NCI-H82 (cell line): ENCODE measurements at regions not wholly inside any gene's neighbourhood (a gene's known extent, or its start where the extent isn't known, plus 50 kb on each side); places are given as distances from the start of the nearest gene placed in this dataset.
"Not testable (repeated sequence)": the region's sequence is repeated elsewhere in the genome, so short reads cannot be mapped to it uniquely, and the experiment has no call there.

Experiments used
- DNase-seq: peaks from one replicate; lab custom pipeline; 2025; lab: John Stamatoyannopoulos, UW

GRCh38 chr1:30250338-30250983 lies 472.9 kb downstream of the MATN1 start:
- DNase-seq, result no peak

- DNase-seq, result no peak
These were observed 473.7 kb downstream of the MATN1 start for GRCh38 chr1:30249446-30250337.

GRCh38 chr1:30248774-30249173 lies 474.6 kb downstream of the MATN1 start:
- no peak for DNase-seq

GRCh38 chr1:30248373-30248772 lies 475.0 kb downstream of the MATN1 start:
- no peak for DNase-seq

GRCh38 chr1:30244801-30245200 lies 478.6 kb downstream of the MATN1 start:
- DNase-seq, result no peak

- no peak for DNase-seq
These were observed 480.5 kb downstream of the MATN1 start for GRCh38 chr1:30242722-30243457.

GRCh38 chr1:30242168-30242567 lies 481.2 kb downstream of the MATN1 start:
- no peak for DNase-seq

- no peak for DNase-seq
These were observed 481.7 kb downstream of the MATN1 start for GRCh38 chr1:30241681-30242080.

GRCh38 chr1:30234091-30234490 lies 489.3 kb downstream of the MATN1 start:
- DNase-seq, result no peak

GRCh38 chr1:30232288-30232899 lies 491.0 kb downstream of the MATN1 start:
- DNase-seq, result peak; percentile 52

GRCh38 chr1:30229960-30230359 lies 493.4 kb downstream of the MATN1 start:
- DNase-seq, result no peak

- no peak for DNase-seq
These were observed 493.8 kb downstream of the MATN1 start for GRCh38 chr1:30229557-30229956.

- no peak for DNase-seq
These were observed 496.7 kb downstream of the MATN1 start for GRCh38 chr1:30226648-30227047.

GRCh38 chr1:30225357-30225756 lies 498.0 kb downstream of the MATN1 start:
- peak; percentile 78 for DNase-seq

- no peak for DNase-seq
These were observed 503.7 kb downstream of the MATN1 start for GRCh38 chr1:30219675-30220074.

- DNase-seq, result no peak
These were observed 504.9 kb downstream of the MATN1 start for GRCh38 chr1:30218438-30218837.

GRCh38 chr1:30216602-30217001 lies 506.8 kb downstream of the MATN1 start:
- DNase-seq, result no peak

GRCh38 chr1:30213936-30214335 lies 509.4 kb downstream of the MATN1 start:
- DNase-seq, result no peak

- DNase-seq, result not testable (repeated sequence)
These were observed 515.4 kb downstream of the MATN1 start for GRCh38 chr1:30207962-30208361.

- DNase-seq, result not testable (repeated sequence)
These were observed 516.8 kb downstream of the MATN1 start for GRCh38 chr1:30206631-30207030.

- DNase-seq, result peak; percentile 73
These were observed 518.5 kb downstream of the MATN1 start for GRCh38 chr1:30204916-30205315.

- no peak for DNase-seq
These were observed 522.4 kb downstream of the MATN1 start for GRCh38 chr1:30201015-30201414.
